ENCODE measurements at regions not wholly inside any gene's neighbourhood (a gene's known extent, or its start where the extent isn't known, plus 50 kb on each side); places are given as distances from the start of the nearest gene placed in this dataset.

DNA sequence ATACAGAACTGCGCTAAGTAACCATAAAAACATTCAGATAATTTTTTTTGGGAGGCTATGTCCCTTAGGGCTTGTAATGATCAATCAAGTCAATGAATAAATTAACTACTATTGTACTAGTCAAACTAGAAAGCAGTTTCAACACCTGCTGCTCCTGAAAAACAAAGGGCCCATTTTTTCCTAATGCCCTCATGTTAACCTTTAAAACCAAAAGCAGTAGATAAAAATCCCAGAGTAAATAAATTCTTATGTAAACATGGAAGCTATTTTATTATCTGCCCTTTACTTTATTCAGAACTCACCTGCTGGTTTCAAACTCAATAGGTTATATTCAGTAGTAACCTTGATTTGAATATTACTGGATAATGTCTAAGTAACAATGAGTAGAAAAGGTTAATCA lies 159.5 kb upstream of the STARD13 start:
- no peaks in the 10 kb centered on the region for H3K36me3 ChIP-seq
- H3K4me3 ChIP-seq, result no peak overlapping the region
- no peak for DNase-seq
- H3K9me3 ChIP-seq, result no peaks in the 10 kb centered on the region
- peak overlapping the region in 1 of 2 donors; percentile 47 for H3K27ac ChIP-seq
- no peaks in the 10 kb centered on the region for H3K4me1 ChIP-seq
- TF ChIP-seq POLR2A (IDR thresholded peaks at IDR 0.05), result no peak
- TF ChIP-seq, protein P1, sequence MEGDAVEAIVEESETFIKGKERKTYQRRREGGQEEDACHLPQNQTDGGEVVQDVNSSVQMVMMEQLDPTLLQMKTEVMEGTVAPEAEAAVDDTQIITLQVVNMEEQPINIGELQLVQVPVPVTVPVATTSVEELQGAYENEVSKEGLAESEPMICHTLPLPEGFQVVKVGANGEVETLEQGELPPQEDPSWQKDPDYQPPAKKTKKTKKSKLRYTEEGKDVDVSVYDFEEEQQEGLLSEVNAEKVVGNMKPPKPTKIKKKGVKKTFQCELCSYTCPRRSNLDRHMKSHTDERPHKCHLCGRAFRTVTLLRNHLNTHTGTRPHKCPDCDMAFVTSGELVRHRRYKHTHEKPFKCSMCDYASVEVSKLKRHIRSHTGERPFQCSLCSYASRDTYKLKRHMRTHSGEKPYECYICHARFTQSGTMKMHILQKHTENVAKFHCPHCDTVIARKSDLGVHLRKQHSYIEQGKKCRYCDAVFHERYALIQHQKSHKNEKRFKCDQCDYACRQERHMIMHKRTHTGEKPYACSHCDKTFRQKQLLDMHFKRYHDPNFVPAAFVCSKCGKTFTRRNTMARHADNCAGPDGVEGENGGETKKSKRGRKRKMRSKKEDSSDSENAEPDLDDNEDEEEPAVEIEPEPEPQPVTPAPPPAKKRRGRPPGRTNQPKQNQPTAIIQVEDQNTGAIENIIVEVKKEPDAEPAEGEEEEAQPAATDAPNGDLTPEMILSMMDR (IDR thresholded peaks at IDR 0.05), result no peak
- no peaks in the 10 kb centered on the region for H3K27me3 ChIP-seq
- intact Hi-C loops (cut with DNase I; ENCODE audit: low total_unique reads), result no loop called here

DNA sequence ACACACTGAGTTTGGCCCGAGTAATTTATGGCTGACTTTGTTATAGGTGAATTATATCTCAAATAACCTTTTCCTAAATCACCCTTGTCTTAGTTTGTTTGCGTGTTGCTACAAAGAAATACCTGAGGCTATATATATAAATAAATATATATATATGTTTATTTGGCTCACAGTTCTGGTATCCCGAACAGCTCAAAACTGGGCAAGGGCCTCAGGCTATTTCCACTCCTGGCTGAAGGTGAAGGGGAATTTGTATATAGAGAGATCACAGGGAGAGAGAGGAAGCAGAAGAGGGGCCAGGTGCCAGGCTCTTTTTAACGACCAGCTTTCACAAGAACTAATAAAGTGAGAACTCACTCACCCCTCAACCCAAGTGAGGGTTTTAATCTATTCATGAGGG lies 159.9 kb upstream of the STARD13 start:
- no peaks in the 10 kb centered on the region for H3K4me1 ChIP-seq
- H3K9me3 ChIP-seq, result no peaks in the 10 kb centered on the region
- intact Hi-C loops (cut with DNase I; ENCODE audit: low total_unique reads), result no loop called here
- no peak overlapping the region for H3K4me3 ChIP-seq
- DNase-seq, result no peak
- TF ChIP-seq POLR2A (IDR thresholded peaks at IDR 0.05), result no peak
- TF ChIP-seq, protein P1 (IDR thresholded peaks at IDR 0.05), result no peak
- no peaks in the 10 kb centered on the region for H3K36me3 ChIP-seq
- H3K27ac ChIP-seq, result peak overlapping the region in 1 of 2 donors; percentile 47
- no peaks in the 10 kb centered on the region for H3K27me3 ChIP-seq

GRCh38 chr13:33446821-33447725 lies 161.5 kb upstream of the STARD13 start:
- Histone ChIP-seq H3K9me3 (no peaks in the 10 kb centered on the region), H3K27ac (peak overlapping the region; percentile 30 to 47), H3K27me3 (no peaks in the 10 kb centered on the region), H3K4me1 (no peaks in the 10 kb centered on the region), H3K4me3 (no peak overlapping the region), H3K36me3 (no peaks in the 10 kb centered on the region)
- TF ChIP-seq, protein P1 (IDR thresholded peaks at IDR 0.05), result no peak
- no peak for TF ChIP-seq POLR2A (IDR thresholded peaks at IDR 0.05)
- intact Hi-C loops (cut with DNase I; ENCODE audit: low total_unique reads), result no loop called here
- no peak for DNase-seq

GRCh38 chr13:33448889-33449288 lies 163.3 kb upstream of the STARD13 start:
- intact Hi-C loops (cut with DNase I; ENCODE audit: low total_unique reads), result no loop called here
- Histone ChIP-seq H3K9me3 (no peaks in the 10 kb centered on the region), H3K4me1 (no peaks in the 10 kb centered on the region), H3K4me3 (no peak overlapping the region), H3K27me3 (no peaks in the 10 kb centered on the region), H3K27ac (no peak overlapping the region), H3K36me3 (no peaks in the 10 kb centered on the region)
- TF ChIP-seq POLR2A (IDR thresholded peaks at IDR 0.05), result no peak
- DNase-seq, result no peak

DNA sequence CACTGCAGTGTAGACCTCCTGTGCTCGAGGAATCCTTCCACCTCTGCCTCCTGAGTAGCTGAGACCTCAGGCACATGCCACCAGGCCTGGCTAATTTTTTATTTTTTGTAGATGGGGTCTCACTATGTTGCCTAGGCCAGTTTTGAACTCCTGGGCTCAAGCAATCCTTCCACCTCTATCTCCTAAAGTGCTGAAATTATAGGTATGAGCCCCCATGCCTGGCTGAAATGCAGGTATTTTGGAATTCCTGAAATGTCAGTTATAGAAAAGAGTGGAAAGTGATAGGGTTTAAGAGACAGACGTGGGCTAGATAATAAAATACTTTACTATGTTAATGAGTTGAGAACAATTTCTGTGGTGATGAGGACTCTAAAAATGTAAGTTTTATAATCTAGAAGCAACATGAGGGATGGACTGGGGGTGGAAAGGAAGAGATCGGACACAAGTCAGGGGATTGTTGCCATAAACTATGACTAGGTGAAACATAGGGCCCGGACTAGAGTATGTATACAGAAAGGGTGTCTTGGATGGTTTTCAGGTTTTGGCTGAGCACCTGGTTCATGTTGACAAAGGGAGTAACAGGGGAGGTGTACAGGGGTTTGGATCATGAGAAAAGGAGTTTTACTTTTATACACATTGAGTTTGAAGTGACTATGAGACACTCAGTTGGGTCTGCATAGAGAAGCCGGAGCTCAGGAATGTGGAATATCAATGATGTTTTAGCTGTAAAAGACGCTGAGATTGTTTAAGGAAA lies 165.6 kb upstream of the STARD13 start:
- no peaks in the 10 kb centered on the region for H3K27me3 ChIP-seq
- intact Hi-C loops (cut with DNase I; ENCODE audit: low total_unique reads), result no loop called here
- no peak for DNase-seq
- H3K27ac ChIP-seq, result peak overlapping the region; percentile 35 to 87
- no peaks in the 10 kb centered on the region for H3K4me1 ChIP-seq
- TF ChIP-seq POLR2A (IDR thresholded peaks at IDR 0.05), result no peak
- TF ChIP-seq, protein P1 (IDR thresholded peaks at IDR 0.05), result no peak
- no peaks in the 10 kb centered on the region for H3K36me3 ChIP-seq
- no peaks in the 10 kb centered on the region for H3K9me3 ChIP-seq
- H3K4me3 ChIP-seq, result no peak overlapping the region

Measured in uterus (tissue), 3 donors.